HG02798 (cell line): ENCODE measurements at regions not wholly inside any gene's neighbourhood (a gene's known extent, or its start where the extent isn't known, plus 50 kb on each side); places are given as distances from the start of the nearest gene placed in this dataset.

Source experiments
- ATAC-seq: cut with Tn5 transposase; IDR thresholded peaks from one replicate; pipeline ENCODE4 v1.9.1; 2021; ENCODE audit warnings: mild to moderate bottlenecking; ENCODE audit not compliant: unreplicated experiment, poor library complexity

- ATAC-seq, result no peak
Observed at GRCh38 chr2:138103156-138103555, 138.9 kb downstream of the HNMT start.

GRCh38 chr2:138104071-138104470 is 139.8 kb downstream of the HNMT start:
- ATAC-seq, result no peak

GRCh38 chr2:138105358-138105757 is 141.1 kb downstream of the HNMT start:
- ATAC-seq, result no peak

GRCh38 chr2:138106606-138107005 is 142.3 kb downstream of the HNMT start:
- no peak for ATAC-seq

- no peak for ATAC-seq
Observed at GRCh38 chr2:138107288-138107687, 143.0 kb downstream of the HNMT start.

- no peak for ATAC-seq
Observed at GRCh38 chr2:138110453-138111083, 146.3 kb downstream of the HNMT start.

GRCh38 chr2:138112536-138112935 is 148.3 kb downstream of the HNMT start:
- ATAC-seq, result no peak

GRCh38 chr2:138113871-138114525 is 149.7 kb downstream of the HNMT start:
- ATAC-seq, result no peak

GRCh38 chr2:138115666-138116065 is 151.4 kb downstream of the HNMT start:
- ATAC-seq, result no peak

GRCh38 chr2:138116456-138116855 is 152.2 kb downstream of the HNMT start:
- no peak for ATAC-seq

- ATAC-seq, result no peak
Observed at GRCh38 chr2:138121666-138122661, 157.7 kb downstream of the HNMT start.

GRCh38 chr2:138122891-138123290 is 158.6 kb downstream of the HNMT start:
- no peak for ATAC-seq

GRCh38 chr2:138123741-138124140 is 159.5 kb downstream of the HNMT start:
- no peak for ATAC-seq

GRCh38 chr2:138124521-138124920 is 160.2 kb downstream of the HNMT start:
- ATAC-seq, result no peak

GRCh38 chr2:138125306-138126288 is 161.3 kb downstream of the HNMT start:
- ATAC-seq, result no peak

GRCh38 chr2:138132108-138132507 is 167.8 kb downstream of the HNMT start:
- no peak for ATAC-seq

GRCh38 chr2:138137949-138138348 is 173.7 kb downstream of the HNMT start:
- no peak for ATAC-seq

GRCh38 chr2:138147796-138148195 is 183.5 kb downstream of the HNMT start:
- no peak for ATAC-seq

GRCh38 chr2:138155304-138155703 is 191.0 kb downstream of the HNMT start:
- ATAC-seq, result peak; percentile 70

GRCh38 chr2:138157372-138157771 is 193.1 kb downstream of the HNMT start:
- peak; percentile 56 for ATAC-seq
